GM18951 (cell line): ENCODE measurements at regions not wholly inside any gene's neighbourhood (a gene's known extent, or its start where the extent isn't known, plus 50 kb on each side); places are given as distances from the start of the nearest gene placed in this dataset.

Source experiments
- POLR2A ChIP-seq: IDR thresholded peaks from 4 replicates; pipeline ENCODE4 v1.6.1; 2011; ENCODE audit warnings: mild to moderate bottlenecking; ENCODE audit not compliant: insufficient read length, insufficient read depth; ENCODE audit errors: extremely low read depth
- in situ Hi-C: fragments of 300-500 bp; cut with MboI; formaldehyde crosslinking; loops from one replicate; pipeline ENCODE4 v1.12.0; 2022; ENCODE audit warnings: low sequenced_read_pairs, mixed read lengths, inconsistent platforms; ENCODE audit not compliant: unreplicated experiment

- in situ Hi-C loops = no loop called here
- no peak for TF ChIP-seq POLR2A
Observed at GRCh38 chr18:77733292-77733903, 483.8 kb downstream of the GALR1 start.

- in situ Hi-C loops = no loop called here
- no peak for TF ChIP-seq POLR2A
Observed at GRCh38 chr18:77736842-77737241, 487.2 kb downstream of the GALR1 start.

- in situ Hi-C loops = no loop called here
- no peak for TF ChIP-seq POLR2A
Observed at GRCh38 chr18:77737405-77737804, 487.8 kb downstream of the GALR1 start.

GRCh38 chr18:77749089-77749488 is 499.4 kb downstream of the GALR1 start:
- TF ChIP-seq POLR2A = no peak
- in situ Hi-C loops = no loop called here

GRCh38 chr18:77750006-77750405 is 500.4 kb downstream of the GALR1 start:
- in situ Hi-C loops = no loop called here
- no peak for TF ChIP-seq POLR2A

- in situ Hi-C loops = no loop called here
- TF ChIP-seq POLR2A = no peak
Observed at GRCh38 chr18:77754475-77755044, 504.9 kb downstream of the GALR1 start.

GRCh38 chr18:77755187-77755586 is 505.5 kb downstream of the GALR1 start:
- in situ Hi-C loops = no loop called here
- TF ChIP-seq POLR2A = no peak

- in situ Hi-C loops = no loop called here
- no peak for TF ChIP-seq POLR2A
Observed at GRCh38 chr18:77761332-77761731, 511.7 kb downstream of the GALR1 start.

- no peak for TF ChIP-seq POLR2A
- in situ Hi-C loops = no loop called here
Observed at GRCh38 chr18:77762014-77762413, 512.4 kb downstream of the GALR1 start.

GRCh38 chr18:77762642-77763041 is 513.0 kb downstream of the GALR1 start:
- in situ Hi-C loops = no loop called here
- TF ChIP-seq POLR2A = no peak

- in situ Hi-C loops = no loop called here
- TF ChIP-seq POLR2A = no peak
Observed at GRCh38 chr18:77763530-77764145, 514.0 kb downstream of the GALR1 start.

GRCh38 chr18:77765468-77765867 is 515.8 kb downstream of the GALR1 start:
- in situ Hi-C loops = no loop called here
- TF ChIP-seq POLR2A = no peak

- TF ChIP-seq POLR2A = no peak
- in situ Hi-C loops = no loop called here
Observed at GRCh38 chr18:77766421-77766820, 516.8 kb downstream of the GALR1 start.

- no peak for TF ChIP-seq POLR2A
- in situ Hi-C loops = no loop called here
Observed at GRCh38 chr18:77772177-77772576, 522.5 kb downstream of the GALR1 start.

- no peak for TF ChIP-seq POLR2A
- in situ Hi-C loops = no loop called here
Observed at GRCh38 chr18:77776104-77776503, 526.5 kb downstream of the GALR1 start.

GRCh38 chr18:77777163-77777562 is 527.5 kb downstream of the GALR1 start:
- in situ Hi-C loops = no loop called here
- TF ChIP-seq POLR2A = no peak
